MM.1S (cell line): ENCODE measurements at regions not wholly inside any gene's neighbourhood (a gene's known extent, or its start where the extent isn't known, plus 50 kb on each side); places are given as distances from the start of the nearest gene placed in this dataset.

ENCODE experiments used
- EZH2phosphoT487 ChIP-seq: fragments of 300-600 bp; sonication (generic); IDR thresholded peaks from 2 replicates; pipeline ENCODE4 v1.6.1; 2018; ENCODE audit warnings: antibody characterized with exemption, low read length
- TF ChIP-seq, protein P1 (sequence below): fragments of 300-600 bp; sonication (generic); IDR thresholded peaks from 2 replicates; pipeline ENCODE4 v1.5.1; 2016; ENCODE audit warnings: antibody characterized with exemption, low read length, mixed read lengths

GRCh38 chr14:104503691-104504090 lies 75.9 kb upstream of the C14orf180 start:
- no peak for TF ChIP-seq EZH2phosphoT487
- TF ChIP-seq, protein P1, sequence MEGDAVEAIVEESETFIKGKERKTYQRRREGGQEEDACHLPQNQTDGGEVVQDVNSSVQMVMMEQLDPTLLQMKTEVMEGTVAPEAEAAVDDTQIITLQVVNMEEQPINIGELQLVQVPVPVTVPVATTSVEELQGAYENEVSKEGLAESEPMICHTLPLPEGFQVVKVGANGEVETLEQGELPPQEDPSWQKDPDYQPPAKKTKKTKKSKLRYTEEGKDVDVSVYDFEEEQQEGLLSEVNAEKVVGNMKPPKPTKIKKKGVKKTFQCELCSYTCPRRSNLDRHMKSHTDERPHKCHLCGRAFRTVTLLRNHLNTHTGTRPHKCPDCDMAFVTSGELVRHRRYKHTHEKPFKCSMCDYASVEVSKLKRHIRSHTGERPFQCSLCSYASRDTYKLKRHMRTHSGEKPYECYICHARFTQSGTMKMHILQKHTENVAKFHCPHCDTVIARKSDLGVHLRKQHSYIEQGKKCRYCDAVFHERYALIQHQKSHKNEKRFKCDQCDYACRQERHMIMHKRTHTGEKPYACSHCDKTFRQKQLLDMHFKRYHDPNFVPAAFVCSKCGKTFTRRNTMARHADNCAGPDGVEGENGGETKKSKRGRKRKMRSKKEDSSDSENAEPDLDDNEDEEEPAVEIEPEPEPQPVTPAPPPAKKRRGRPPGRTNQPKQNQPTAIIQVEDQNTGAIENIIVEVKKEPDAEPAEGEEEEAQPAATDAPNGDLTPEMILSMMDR = no peak
